ENCODE measurements at regions not wholly inside any gene's neighbourhood (a gene's known extent, or its start where the extent isn't known, plus 50 kb on each side); places are given as distances from the start of the nearest gene placed in this dataset.

DNA sequence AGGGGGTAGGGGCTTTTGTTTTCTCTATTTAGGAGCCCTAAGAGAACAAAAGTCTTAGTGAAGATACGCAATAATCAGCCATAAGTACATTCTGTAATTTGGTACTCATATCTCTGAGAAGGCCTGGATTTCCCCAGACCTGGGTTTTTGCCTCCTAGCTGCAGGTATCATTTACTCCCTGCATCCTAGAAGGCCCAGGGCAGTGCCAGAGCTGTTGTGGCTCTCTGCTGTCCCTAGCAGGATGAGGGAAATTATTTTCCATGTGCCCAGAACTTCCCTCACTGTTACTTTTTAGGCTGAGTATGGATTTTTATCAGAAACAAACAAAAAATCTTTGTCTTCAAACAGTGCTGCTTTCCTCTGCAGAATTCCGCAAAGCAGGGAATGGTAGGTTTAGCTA is 192.5 kb upstream of the SYT1 start (continued):
- TF ChIP-seq, protein P1, sequence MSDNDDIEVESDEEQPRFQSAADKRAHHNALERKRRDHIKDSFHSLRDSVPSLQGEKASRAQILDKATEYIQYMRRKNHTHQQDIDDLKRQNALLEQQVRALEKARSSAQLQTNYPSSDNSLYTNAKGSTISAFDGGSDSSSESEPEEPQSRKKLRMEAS (IDR thresholded peaks at IDR 0.05; ENCODE audit: low read depth), result no peak
- TF ChIP-seq NRF1 (IDR thresholded peaks at IDR 0.05; ENCODE audit: low read depth, low read length) (no peak), EP300 (IDR thresholded peaks at IDR 0.05; ENCODE audit: borderline replicate concordance in 1 of 2, low read depth in 1 of 2, low read length in 1 of 2) (no peak), YY1 (IDR thresholded peaks at IDR 0.05; ENCODE audit: low read depth) (no peak)

DNA sequence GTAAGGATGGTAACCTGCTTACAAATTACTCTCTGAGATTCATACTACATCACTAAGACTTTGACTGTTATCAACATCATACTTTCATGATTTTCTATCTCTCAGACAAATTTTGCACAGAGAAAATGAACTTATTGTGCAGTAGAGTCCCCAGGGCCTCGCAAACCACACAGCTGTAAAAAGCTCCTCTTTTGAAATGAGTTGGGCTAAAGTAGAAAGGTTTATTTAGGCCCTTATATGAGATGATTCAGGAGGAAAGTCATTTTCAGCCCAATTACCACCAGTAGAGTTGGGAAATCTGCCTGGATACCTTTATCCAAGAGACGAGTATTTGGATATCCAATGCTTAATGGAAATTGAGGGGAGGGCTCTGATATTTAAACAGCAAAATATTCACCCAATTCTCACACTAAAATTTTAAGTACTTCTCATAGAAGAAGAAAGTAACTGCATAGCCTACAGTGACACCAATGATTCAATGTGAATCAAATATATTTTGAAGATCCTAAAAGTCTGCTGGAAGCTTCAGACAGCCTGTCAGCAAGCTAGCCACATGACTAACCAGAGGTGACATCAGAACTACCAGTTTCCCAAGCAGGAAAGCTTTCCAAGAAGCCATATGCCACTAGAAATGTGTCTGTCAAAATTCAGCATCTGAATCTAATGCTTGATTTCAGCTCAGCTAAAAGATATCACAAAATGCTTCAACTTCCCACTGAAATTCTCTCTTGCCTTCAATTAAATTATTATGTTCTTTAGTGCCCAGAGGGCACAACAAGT is 190.1 kb upstream of the SYT1 start:
- Histone ChIP-seq H3F3A (replicated peaks; ENCODE audit: insufficient read depth) (peaks cover 5% of the 10 kb centered on the region), H3K4me1 (ENCODE audit: control insufficient read depth in 1 of 2, insufficient read depth in 2 of 2, low read depth in 1 of 2, low read length in 1 of 2) (no peaks in the 10 kb centered on the region; a peak in 2 of 4 replicates), H3K9ac (no peak overlapping the region), H3K36me3 (replicated peaks in 1 of 2; ENCODE audit: control insufficient read depth in 1 of 2, insufficient read depth in 2 of 2, low read length in 1 of 2) (no peaks in the 10 kb centered on the region), H2AFZ (ENCODE audit: low read depth) (no peak overlapping the region), H3K9me3 (no peaks in the 10 kb centered on the region), H3K27me3 (ENCODE audit: insufficient read depth) (no peaks in the 10 kb centered on the region), H3K9me2 (no peaks in the 10 kb centered on the region), H3K4me3 (ENCODE audit: low read depth in 2 of 2, low read length in 1 of 2) (no peak overlapping the region), H3K79me2 (ENCODE audit: insufficient read depth) (no peaks in the 10 kb centered on the region), H4K20me1 (ENCODE audit: insufficient read depth) (no peaks in the 10 kb centered on the region), H3K27ac (ENCODE audit: low read depth in 2 of 2, low read length in 1 of 2) (no peak overlapping the region), H3K4me2 (no peak overlapping the region)
- TF ChIP-seq, protein P2, sequence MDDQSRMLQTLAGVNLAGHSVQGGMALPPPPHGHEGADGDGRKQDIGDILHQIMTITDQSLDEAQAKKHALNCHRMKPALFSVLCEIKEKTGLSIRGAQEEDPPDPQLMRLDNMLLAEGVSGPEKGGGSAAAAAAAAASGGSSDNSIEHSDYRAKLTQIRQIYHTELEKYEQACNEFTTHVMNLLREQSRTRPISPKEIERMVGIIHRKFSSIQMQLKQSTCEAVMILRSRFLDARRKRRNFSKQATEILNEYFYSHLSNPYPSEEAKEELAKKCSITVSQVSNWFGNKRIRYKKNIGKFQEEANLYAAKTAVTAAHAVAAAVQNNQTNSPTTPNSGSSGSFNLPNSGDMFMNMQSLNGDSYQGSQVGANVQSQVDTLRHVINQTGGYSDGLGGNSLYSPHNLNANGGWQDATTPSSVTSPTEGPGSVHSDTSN (IDR thresholded peaks at IDR 0.05), result peak; percentile 21; the same call in 1 of the 2 replicates
- no peak for TF ChIP-seq TAF1 (IDR thresholded peaks at IDR 0.05; ENCODE audit: borderline replicate concordance, low read depth, low read length)
- no peak for DNase-seq
- 91% methylated on average over 2 of the region's 2 CpGs for WGBS (ENCODE audit: low lambda C conversion rate)
- ChIA-PET POLR2A (no interaction called here), CTCF (interaction anchor here (0.9 kb wide), 1 partner anchor 10 kb away, joined by 3 read pairs; no protein-coding TSS in a partner anchor)

DNA sequence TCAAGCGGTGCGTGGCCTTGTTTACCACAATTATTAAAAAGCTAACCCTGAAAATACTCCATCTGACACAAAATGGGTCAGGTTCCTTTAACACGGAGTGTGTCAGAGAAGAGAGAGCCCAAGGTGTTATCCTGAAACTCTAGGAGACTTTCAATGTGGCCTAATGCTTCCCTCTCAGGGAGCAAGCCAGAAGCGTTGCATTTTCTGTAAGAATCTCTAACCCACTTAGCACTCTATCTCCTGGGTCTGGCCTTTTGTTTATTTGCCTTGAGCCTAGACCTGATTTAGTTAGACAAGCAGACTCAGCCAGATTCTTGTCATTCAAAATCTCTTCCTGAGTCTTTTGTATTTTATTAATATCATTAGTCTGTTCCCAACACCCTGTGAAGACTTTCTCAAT is 184.0 kb upstream of the SYT1 start:
- H3K4me1 ChIP-seq (ENCODE audit: control insufficient read depth in 1 of 2, insufficient read depth in 2 of 2, low read depth in 1 of 2, low read length in 1 of 2), result peaks cover 0 to 3% of the 10 kb centered on the region in 2 experiments; a peak in 1 of 4 replicates
- H3K9ac ChIP-seq, result no peak overlapping the region
- H3K79me2 ChIP-seq (ENCODE audit: insufficient read depth), result no peaks in the 10 kb centered on the region
- H2AFZ ChIP-seq (ENCODE audit: low read depth), result no peak overlapping the region
- H3K4me3 ChIP-seq (ENCODE audit: low read depth in 2 of 2, low read length in 1 of 2), result no peak overlapping the region
- H3K27ac ChIP-seq (ENCODE audit: low read depth in 2 of 2, low read length in 1 of 2), result no peak overlapping the region
- 85% methylated on average over 4 of the region's 4 CpGs for WGBS (ENCODE audit: low lambda C conversion rate)
- TF ChIP-seq, protein P1 (IDR thresholded peaks at IDR 0.05; ENCODE audit: low read depth), result no peak
- TF ChIP-seq, protein P3, sequence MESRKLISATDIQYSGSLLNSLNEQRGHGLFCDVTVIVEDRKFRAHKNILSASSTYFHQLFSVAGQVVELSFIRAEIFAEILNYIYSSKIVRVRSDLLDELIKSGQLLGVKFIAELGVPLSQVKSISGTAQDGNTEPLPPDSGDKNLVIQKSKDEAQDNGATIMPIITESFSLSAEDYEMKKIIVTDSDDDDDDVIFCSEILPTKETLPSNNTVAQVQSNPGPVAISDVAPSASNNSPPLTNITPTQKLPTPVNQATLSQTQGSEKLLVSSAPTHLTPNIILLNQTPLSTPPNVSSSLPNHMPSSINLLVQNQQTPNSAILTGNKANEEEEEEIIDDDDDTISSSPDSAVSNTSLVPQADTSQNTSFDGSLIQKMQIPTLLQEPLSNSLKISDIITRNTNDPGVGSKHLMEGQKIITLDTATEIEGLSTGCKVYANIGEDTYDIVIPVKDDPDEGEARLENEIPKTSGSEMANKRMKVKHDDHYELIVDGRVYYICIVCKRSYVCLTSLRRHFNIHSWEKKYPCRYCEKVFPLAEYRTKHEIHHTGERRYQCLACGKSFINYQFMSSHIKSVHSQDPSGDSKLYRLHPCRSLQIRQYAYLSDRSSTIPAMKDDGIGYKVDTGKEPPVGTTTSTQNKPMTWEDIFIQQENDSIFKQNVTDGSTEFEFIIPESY (IDR thresholded peaks at IDR 0.05; ENCODE audit: borderline replicate concordance, low read depth), result no peak
- TF ChIP-seq, protein P4, sequence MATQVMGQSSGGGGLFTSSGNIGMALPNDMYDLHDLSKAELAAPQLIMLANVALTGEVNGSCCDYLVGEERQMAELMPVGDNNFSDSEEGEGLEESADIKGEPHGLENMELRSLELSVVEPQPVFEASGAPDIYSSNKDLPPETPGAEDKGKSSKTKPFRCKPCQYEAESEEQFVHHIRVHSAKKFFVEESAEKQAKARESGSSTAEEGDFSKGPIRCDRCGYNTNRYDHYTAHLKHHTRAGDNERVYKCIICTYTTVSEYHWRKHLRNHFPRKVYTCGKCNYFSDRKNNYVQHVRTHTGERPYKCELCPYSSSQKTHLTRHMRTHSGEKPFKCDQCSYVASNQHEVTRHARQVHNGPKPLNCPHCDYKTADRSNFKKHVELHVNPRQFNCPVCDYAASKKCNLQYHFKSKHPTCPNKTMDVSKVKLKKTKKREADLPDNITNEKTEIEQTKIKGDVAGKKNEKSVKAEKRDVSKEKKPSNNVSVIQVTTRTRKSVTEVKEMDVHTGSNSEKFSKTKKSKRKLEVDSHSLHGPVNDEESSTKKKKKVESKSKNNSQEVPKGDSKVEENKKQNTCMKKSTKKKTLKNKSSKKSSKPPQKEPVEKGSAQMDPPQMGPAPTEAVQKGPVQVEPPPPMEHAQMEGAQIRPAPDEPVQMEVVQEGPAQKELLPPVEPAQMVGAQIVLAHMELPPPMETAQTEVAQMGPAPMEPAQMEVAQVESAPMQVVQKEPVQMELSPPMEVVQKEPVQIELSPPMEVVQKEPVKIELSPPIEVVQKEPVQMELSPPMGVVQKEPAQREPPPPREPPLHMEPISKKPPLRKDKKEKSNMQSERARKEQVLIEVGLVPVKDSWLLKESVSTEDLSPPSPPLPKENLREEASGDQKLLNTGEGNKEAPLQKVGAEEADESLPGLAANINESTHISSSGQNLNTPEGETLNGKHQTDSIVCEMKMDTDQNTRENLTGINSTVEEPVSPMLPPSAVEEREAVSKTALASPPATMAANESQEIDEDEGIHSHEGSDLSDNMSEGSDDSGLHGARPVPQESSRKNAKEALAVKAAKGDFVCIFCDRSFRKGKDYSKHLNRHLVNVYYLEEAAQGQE (IDR thresholded peaks at IDR 0.05; ENCODE audit: low read depth, low read length), result no peak
- CTCF ChIA-PET, result no interaction called here
- no peaks in the 10 kb centered on the region for H3F3A ChIP-seq (replicated peaks; ENCODE audit: insufficient read depth)
- DNase-seq, result no peak
- H3K36me3 ChIP-seq (replicated peaks in 1 of 2; ENCODE audit: control insufficient read depth in 1 of 2, insufficient read depth in 2 of 2, low read length in 1 of 2), result no peaks in the 10 kb centered on the region
- H4K20me1 ChIP-seq (ENCODE audit: insufficient read depth), result no peaks in the 10 kb centered on the region
- no peaks in the 10 kb centered on the region for H3K27me3 ChIP-seq (ENCODE audit: insufficient read depth)
- no peaks in the 10 kb centered on the region for H3K9me3 ChIP-seq
- POLR2A ChIA-PET, result no interaction called here
- H3K4me2 ChIP-seq, result no peak overlapping the region
- H3K9me2 ChIP-seq, result no peaks in the 10 kb centered on the region
